ENCODE measurements at regions not wholly inside any gene's neighbourhood (a gene's known extent, or its start where the extent isn't known, plus 50 kb on each side); places are given as distances from the start of the nearest gene placed in this dataset.

DNA sequence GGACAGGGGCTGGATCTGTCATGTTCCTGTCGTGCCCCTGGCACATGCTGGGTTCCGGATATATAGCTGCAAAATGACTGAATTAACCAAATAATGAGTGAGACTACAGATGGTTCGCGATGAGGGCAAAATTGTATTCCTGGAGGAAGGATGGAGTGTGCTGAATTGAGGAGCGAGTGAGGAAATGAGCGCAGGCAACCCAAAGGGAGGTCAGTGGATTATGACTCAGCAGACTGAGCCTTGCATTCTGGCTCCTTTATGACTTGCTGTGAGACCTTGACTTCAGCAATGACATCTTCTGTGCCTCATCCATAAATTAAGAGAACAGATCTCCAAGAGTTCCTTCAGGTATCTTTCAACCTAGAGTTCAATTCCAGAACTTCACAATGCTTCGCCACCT, 115.0 kb upstream of the CLDN10 start (continued):
- TF ChIP-seq, protein P1, sequence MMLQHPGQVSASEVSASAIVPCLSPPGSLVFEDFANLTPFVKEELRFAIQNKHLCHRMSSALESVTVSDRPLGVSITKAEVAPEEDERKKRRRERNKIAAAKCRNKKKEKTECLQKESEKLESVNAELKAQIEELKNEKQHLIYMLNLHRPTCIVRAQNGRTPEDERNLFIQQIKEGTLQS (IDR thresholded peaks at IDR 0.05) = peak; percentile 50; the same call in 1 of the 2 replicates
- TF ChIP-seq, protein P1 (CRISPR knock-in tag; conservative IDR thresholded peaks at IDR 0.05) = no peak
- TF ChIP-seq MAFF (IDR thresholded peaks at IDR 0.05; ENCODE audit: low read length) = peak; percentile 73
- no peak for TF ChIP-seq MAZ (CRISPR knock-in tag; conservative IDR thresholded peaks at IDR 0.05 in 1 of 2, IDR thresholded peaks at IDR 0.05 in 1 of 2)
- TF ChIP-seq CTBP1 (IDR thresholded peaks at IDR 0.05; ENCODE audit: borderline replicate concordance) = peak; percentile 33; the same call in 1 of the 2 replicates
- TF ChIP-seq FOSL1 (tag; conservative IDR thresholded peaks at IDR 0.05) = peak; percentile 63
- TF ChIP-seq ZNF764 (CRISPR knock-in tag; IDR thresholded peaks at IDR 0.05; ENCODE audit: low read depth) = no peak
- no peak for TF ChIP-seq ZNF282 (CRISPR knock-in tag; IDR thresholded peaks at IDR 0.05)
- TF ChIP-seq, protein P2, sequence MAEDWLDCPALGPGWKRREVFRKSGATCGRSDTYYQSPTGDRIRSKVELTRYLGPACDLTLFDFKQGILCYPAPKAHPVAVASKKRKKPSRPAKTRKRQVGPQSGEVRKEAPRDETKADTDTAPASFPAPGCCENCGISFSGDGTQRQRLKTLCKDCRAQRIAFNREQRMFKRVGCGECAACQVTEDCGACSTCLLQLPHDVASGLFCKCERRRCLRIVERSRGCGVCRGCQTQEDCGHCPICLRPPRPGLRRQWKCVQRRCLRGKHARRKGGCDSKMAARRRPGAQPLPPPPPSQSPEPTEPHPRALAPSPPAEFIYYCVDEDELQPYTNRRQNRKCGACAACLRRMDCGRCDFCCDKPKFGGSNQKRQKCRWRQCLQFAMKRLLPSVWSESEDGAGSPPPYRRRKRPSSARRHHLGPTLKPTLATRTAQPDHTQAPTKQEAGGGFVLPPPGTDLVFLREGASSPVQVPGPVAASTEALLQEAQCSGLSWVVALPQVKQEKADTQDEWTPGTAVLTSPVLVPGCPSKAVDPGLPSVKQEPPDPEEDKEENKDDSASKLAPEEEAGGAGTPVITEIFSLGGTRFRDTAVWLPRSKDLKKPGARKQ (CRISPR knock-in tag; IDR thresholded peaks at IDR 0.05) = no peak
- peak; percentile 87 for TF ChIP-seq C11orf30 (IDR thresholded peaks at IDR 0.05; ENCODE audit: low read depth)
